PFSK-1 (cell line): ENCODE measurements at regions not wholly inside any gene's neighbourhood (a gene's known extent, or its start where the extent isn't known, plus 50 kb on each side); places are given as distances from the start of the nearest gene placed in this dataset.

ENCODE experiments used
- POLR2AphosphoS5 ChIP-seq: IDR thresholded peaks from 2 replicates; pipeline ENCODE4 v1.6.1; 2012; ENCODE audit warnings: low read depth, mild to moderate bottlenecking, control low read depth, low read length, moderate library complexity
- TAF1 ChIP-seq: IDR thresholded peaks from 2 replicates; pipeline ENCODE4 v1.6.1; 2012; ENCODE audit warnings: low read length, control low read depth, borderline replicate concordance; ENCODE audit not compliant: insufficient read depth
- TF ChIP-seq, protein P1 (sequence below), 2 experiments: IDR thresholded peaks; 2 replicates each; pipeline versions ENCODE4 v1.6.1 to v1.8.0; 2011 to 2012; ENCODE audit warnings: low read depth in 2 of 2, low read length in 2 of 2, control low read depth in 1 of 2, inconsistent platforms in 1 of 2, mild to moderate bottlenecking in 1 of 2, moderate library complexity in 1 of 2; ENCODE audit not compliant: insufficient read depth in 1 of 2

DNA sequence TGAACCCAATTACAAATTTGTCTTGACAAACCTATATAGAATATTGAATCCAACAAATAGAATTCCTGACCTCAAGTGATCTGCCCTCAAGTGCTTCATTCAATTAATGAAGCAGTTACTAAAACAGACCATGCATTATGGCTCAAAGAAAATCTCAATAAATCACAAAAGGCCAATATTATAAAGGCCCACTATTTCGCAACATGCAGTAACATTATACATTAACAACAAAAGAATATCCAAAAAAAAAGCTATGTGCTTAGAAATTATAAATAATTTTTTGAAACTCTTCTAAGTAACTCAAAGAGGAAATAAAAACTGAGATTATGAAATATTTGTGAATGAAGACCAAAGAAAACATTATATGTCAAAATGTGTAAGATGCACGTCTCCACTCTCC, 177.7 kb downstream of the ZNF674 start:
- TF ChIP-seq, protein P1, sequence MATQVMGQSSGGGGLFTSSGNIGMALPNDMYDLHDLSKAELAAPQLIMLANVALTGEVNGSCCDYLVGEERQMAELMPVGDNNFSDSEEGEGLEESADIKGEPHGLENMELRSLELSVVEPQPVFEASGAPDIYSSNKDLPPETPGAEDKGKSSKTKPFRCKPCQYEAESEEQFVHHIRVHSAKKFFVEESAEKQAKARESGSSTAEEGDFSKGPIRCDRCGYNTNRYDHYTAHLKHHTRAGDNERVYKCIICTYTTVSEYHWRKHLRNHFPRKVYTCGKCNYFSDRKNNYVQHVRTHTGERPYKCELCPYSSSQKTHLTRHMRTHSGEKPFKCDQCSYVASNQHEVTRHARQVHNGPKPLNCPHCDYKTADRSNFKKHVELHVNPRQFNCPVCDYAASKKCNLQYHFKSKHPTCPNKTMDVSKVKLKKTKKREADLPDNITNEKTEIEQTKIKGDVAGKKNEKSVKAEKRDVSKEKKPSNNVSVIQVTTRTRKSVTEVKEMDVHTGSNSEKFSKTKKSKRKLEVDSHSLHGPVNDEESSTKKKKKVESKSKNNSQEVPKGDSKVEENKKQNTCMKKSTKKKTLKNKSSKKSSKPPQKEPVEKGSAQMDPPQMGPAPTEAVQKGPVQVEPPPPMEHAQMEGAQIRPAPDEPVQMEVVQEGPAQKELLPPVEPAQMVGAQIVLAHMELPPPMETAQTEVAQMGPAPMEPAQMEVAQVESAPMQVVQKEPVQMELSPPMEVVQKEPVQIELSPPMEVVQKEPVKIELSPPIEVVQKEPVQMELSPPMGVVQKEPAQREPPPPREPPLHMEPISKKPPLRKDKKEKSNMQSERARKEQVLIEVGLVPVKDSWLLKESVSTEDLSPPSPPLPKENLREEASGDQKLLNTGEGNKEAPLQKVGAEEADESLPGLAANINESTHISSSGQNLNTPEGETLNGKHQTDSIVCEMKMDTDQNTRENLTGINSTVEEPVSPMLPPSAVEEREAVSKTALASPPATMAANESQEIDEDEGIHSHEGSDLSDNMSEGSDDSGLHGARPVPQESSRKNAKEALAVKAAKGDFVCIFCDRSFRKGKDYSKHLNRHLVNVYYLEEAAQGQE (IDR thresholded peaks at IDR 0.05; ENCODE audit: insufficient read depth in 1 of 2, low read depth in 2 of 2, low read length in 2 of 2), result no peak
- TF ChIP-seq POLR2AphosphoS5 (no peak), TAF1 (no peak)
